ENCODE measurements at regions not wholly inside any gene's neighbourhood (a gene's known extent, or its start where the extent isn't known, plus 50 kb on each side); places are given as distances from the start of the nearest gene placed in this dataset.

GRCh38 chr11:127242676-127243075, 242.1 kb upstream of the KIRREL3 start:
- Mint-ChIP-seq H3K9me3 (no peaks in the 10 kb centered on the region), H3K27ac (no peak overlapping the region), H3K27me3 (no peaks in the 10 kb centered on the region), H3K4me3 (no peak overlapping the region), H3K4me1 (ENCODE audit: low read depth) (no peaks in the 10 kb centered on the region), H3K36me3 (ENCODE audit: low read depth) (no peaks in the 10 kb centered on the region)
- TF ChIP-seq, protein P1, sequence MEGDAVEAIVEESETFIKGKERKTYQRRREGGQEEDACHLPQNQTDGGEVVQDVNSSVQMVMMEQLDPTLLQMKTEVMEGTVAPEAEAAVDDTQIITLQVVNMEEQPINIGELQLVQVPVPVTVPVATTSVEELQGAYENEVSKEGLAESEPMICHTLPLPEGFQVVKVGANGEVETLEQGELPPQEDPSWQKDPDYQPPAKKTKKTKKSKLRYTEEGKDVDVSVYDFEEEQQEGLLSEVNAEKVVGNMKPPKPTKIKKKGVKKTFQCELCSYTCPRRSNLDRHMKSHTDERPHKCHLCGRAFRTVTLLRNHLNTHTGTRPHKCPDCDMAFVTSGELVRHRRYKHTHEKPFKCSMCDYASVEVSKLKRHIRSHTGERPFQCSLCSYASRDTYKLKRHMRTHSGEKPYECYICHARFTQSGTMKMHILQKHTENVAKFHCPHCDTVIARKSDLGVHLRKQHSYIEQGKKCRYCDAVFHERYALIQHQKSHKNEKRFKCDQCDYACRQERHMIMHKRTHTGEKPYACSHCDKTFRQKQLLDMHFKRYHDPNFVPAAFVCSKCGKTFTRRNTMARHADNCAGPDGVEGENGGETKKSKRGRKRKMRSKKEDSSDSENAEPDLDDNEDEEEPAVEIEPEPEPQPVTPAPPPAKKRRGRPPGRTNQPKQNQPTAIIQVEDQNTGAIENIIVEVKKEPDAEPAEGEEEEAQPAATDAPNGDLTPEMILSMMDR (IDR thresholded peaks at IDR 0.05): no peak
- ChIA-PET POLR2A (no interaction called here), CTCF (no interaction called here)
- no peak for ATAC-seq
- DNase-seq: no peak
- intact Hi-C loops (cut with micrococcal nuclease): no loop called here

DNA sequence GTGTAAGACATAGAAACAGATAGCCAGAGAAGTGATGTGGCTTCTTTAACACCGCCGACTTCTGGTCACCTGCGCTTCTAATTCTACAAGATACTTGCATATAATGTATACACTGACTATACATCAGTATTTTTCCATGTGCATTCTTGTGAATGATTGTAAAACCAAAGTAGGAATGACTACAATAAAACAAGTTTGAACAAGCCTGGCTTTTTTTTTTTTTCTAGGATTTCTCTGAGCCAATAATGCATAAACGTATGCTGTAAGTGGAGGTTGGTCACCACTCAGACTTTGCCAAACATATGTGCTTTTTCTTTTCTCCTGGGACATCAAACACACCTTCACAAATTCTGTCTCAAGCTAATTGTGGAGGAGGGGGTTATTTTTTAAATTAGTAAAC, 237.8 kb upstream of the KIRREL3 start:
- Mint-ChIP-seq H3K36me3 (ENCODE audit: low read depth) (no peaks in the 10 kb centered on the region), H3K9me3 (no peaks in the 10 kb centered on the region), H3K4me3 (no peak overlapping the region), H3K27me3 (peaks cover 1% of the 10 kb centered on the region), H3K27ac (no peak overlapping the region), H3K4me1 (ENCODE audit: low read depth) (no peaks in the 10 kb centered on the region)
- ChIA-PET POLR2A (no interaction called here), CTCF (no interaction called here)
- no peak for DNase-seq
- TF ChIP-seq, protein P1 (IDR thresholded peaks at IDR 0.05): no peak
- no peak for ATAC-seq
- intact Hi-C loops (cut with micrococcal nuclease): no loop called here

- ChIA-PET POLR2A (no interaction called here), CTCF (no interaction called here)
- no peak for ATAC-seq
- DNase-seq: no peak
- intact Hi-C loops (cut with micrococcal nuclease): no loop called here
- Mint-ChIP-seq H3K9me3 (no peaks in the 10 kb centered on the region), H3K27me3 (peaks cover 1% of the 10 kb centered on the region), H3K27ac (no peak overlapping the region), H3K4me1 (ENCODE audit: low read depth) (no peaks in the 10 kb centered on the region), H3K36me3 (ENCODE audit: low read depth) (no peaks in the 10 kb centered on the region), H3K4me3 (no peak overlapping the region)
- TF ChIP-seq, protein P1 (IDR thresholded peaks at IDR 0.05): no peak
Observed at GRCh38 chr11:127236776-127237175, 236.2 kb upstream of the KIRREL3 start.

- ATAC-seq (no peak), DNase-seq (no peak)
- POLR2A ChIA-PET: no interaction called here
- Mint-ChIP-seq H3K27me3 (peaks cover 1% of the 10 kb centered on the region), H3K4me3 (no peak overlapping the region), H3K9me3 (no peaks in the 10 kb centered on the region), H3K36me3 (ENCODE audit: low read depth) (no peaks in the 10 kb centered on the region), H3K27ac (no peak overlapping the region), H3K4me1 (ENCODE audit: low read depth) (no peaks in the 10 kb centered on the region)
- CTCF ChIA-PET: no interaction called here
- TF ChIP-seq, protein P1 (IDR thresholded peaks at IDR 0.05): no peak
- intact Hi-C loops (cut with micrococcal nuclease): no loop called here
Observed at GRCh38 chr11:127233998-127234397, 233.4 kb upstream of the KIRREL3 start.

DNA sequence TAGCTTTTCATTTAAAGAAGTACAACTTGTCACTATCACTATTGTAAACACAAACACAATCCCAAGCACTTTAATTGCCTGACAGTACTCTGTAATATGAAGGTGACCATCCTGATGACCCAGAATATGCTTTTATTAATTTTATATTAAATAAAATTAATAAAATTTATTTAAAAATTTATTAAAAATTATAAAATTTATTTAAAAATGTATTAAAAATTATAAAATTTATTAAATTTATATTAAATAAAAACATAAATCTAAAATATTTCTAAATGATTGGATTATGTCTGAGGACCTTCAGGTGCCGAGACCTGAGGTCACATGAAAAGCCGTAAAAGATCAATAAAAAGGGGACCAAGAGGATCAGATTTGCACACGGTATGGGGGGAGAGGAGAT, 229.8 kb upstream of the KIRREL3 start:
- H3K4me1 Mint-ChIP-seq (ENCODE audit: low read depth): no peaks in the 10 kb centered on the region
- no peak overlapping the region for H3K27ac Mint-ChIP-seq
- intact Hi-C loops (cut with micrococcal nuclease): no loop called here
- ATAC-seq (no peak), DNase-seq (no peak)
- peaks cover 1% of the 10 kb centered on the region for H3K27me3 Mint-ChIP-seq
- ChIA-PET CTCF (no interaction called here), POLR2A (no interaction called here)
- no peak overlapping the region for H3K4me3 Mint-ChIP-seq
- no peaks in the 10 kb centered on the region for H3K36me3 Mint-ChIP-seq (ENCODE audit: low read depth)
- TF ChIP-seq, protein P1 (IDR thresholded peaks at IDR 0.05): no peak
- no peaks in the 10 kb centered on the region for H3K9me3 Mint-ChIP-seq
